H1 (cell line): ENCODE measurements at regions not wholly inside any gene's neighbourhood (a gene's known extent, or its start where the extent isn't known, plus 50 kb on each side); places are given as distances from the start of the nearest gene placed in this dataset.

Source experiments
- CTCF ChIA-PET: fragments of 300-600 bp; sonication (Branson Sonifier 250); formaldehyde crosslinking; loops from one replicate; lab custom pipeline; 2021; ENCODE audit not compliant: partially characterized antibody; lab: Charles Lee
- POLR2A ChIA-PET: fragments of 300-600 bp; sonication (Branson Sonifier 250); formaldehyde crosslinking; loops from one replicate; lab custom pipeline; 2021; ENCODE audit warnings: inconsistent platforms; ENCODE audit not compliant: partially characterized antibody; lab: Charles Lee
- DNase-seq, 2 experiments: peaks; one replicate each; pipeline versions ENCODE4 v3.0.0 to v3.0.0-alpha.2; 2010 to 2022; ENCODE audit warnings: low spot score in 2 of 2, low read depth in 1 of 2, mixed read lengths in 1 of 2
- FAIRE-seq: peaks from 2 replicates; lab custom pipeline; 2011; peaks lifted over from hg19 to GRCh38; lab: Jason Lieb, UNC
- H2AFZ ChIP-seq: 2 replicates; pipeline ENCODE4 v1.8.1; 2012; ENCODE audit warnings: low read length, inconsistent platforms
- H2AK5ac ChIP-seq: 2 replicates; pipeline ENCODE4 v1.6.1; 2013; ENCODE audit warnings: low read depth, low read length
- H2BK120ac ChIP-seq: replicated peaks from 2 replicates; pipeline ENCODE3; 2013; ENCODE audit warnings: low read depth, low read length, inconsistent platforms
- H2BK12ac ChIP-seq: 2 replicates; pipeline ENCODE4 v1.6.1; 2013; ENCODE audit warnings: low read depth, low read length
- H2BK15ac ChIP-seq: 2 replicates; pipeline ENCODE4 v1.6.1; 2013; ENCODE audit warnings: low read length
- H2BK20ac ChIP-seq: 2 replicates; pipeline ENCODE4 v1.6.1; 2013; ENCODE audit warnings: low read length
- H2BK5ac ChIP-seq: 2 replicates; pipeline ENCODE4 v1.6.1; 2013; ENCODE audit warnings: low read depth, low read length
- H3K14ac ChIP-seq: 2 replicates; pipeline ENCODE4 v1.6.1; 2013; ENCODE audit warnings: inconsistent platforms; ENCODE audit not compliant: insufficient read length
- H3K18ac ChIP-seq: 2 replicates; pipeline ENCODE4 v1.6.1; 2013; ENCODE audit warnings: low read length; ENCODE audit errors: extremely low read depth
- H3K23ac ChIP-seq: 2 replicates; pipeline ENCODE4 v1.6.1; 2013; ENCODE audit warnings: inconsistent platforms; ENCODE audit not compliant: insufficient read length
- H3K23me2 ChIP-seq: 2 replicates; pipeline ENCODE4 v1.6.1; 2013; ENCODE audit warnings: low read depth, low read length
- H3K27ac ChIP-seq: 2 replicates; pipeline ENCODE4 v1.6.1; 2011; ENCODE audit warnings: low read depth, low read length, inconsistent platforms
- H3K27me3 ChIP-seq, 4 experiments: replicated peaks in 1 of 4; 1 replicate in 1 of 4; 2 replicates in 3 of 4; pipeline versions ENCODE4 v1.6.1 to v1.8.1; 2011 to 2013; ENCODE audit warnings: low read length in 3 of 4, mild to moderate bottlenecking in 3 of 4, inconsistent platforms in 2 of 4, mixed read lengths in 2 of 4, moderate library complexity in 1 of 4; ENCODE audit not compliant: control insufficient read depth in 3 of 4, insufficient read depth in 3 of 4; ENCODE audit errors: extremely low read depth in 1 of 4
- H3K36me3 ChIP-seq, 4 experiments: 2 replicates each; pipeline versions ENCODE4 v1.6.1 to v1.8.1; 2011 to 2013; ENCODE audit warnings: mild to moderate bottlenecking in 4 of 4, low read length in 3 of 4, moderate library complexity in 2 of 4, control low read depth in 1 of 4, inconsistent platforms in 1 of 4; ENCODE audit not compliant: insufficient read depth in 4 of 4, control insufficient read depth in 2 of 4
- H3K4ac ChIP-seq: replicated peaks from 2 replicates; pipeline ENCODE3; 2013; ENCODE audit warnings: low read length, low read depth, mixed read lengths, inconsistent platforms; ENCODE audit not compliant: insufficient read length
- H3K4me1 ChIP-seq, 4 experiments: replicated peaks in 1 of 4; 1 replicate in 1 of 4; 2 replicates in 3 of 4; pipeline versions ENCODE4 v1.6.1 to v1.8.1; 2011 to 2013; ENCODE audit warnings: low read length in 3 of 4, inconsistent platforms in 2 of 4, mixed read lengths in 1 of 4; ENCODE audit not compliant: insufficient read depth in 4 of 4, control insufficient read depth in 3 of 4
- H3K4me2 ChIP-seq, 2 experiments: 2 replicates each; pipeline versions ENCODE4 v1.6.1 to v1.8.1; 2011 to 2013; ENCODE audit warnings: low read depth in 2 of 2, low read length in 2 of 2, control low read depth in 1 of 2, inconsistent platforms in 1 of 2, mild to moderate bottlenecking in 1 of 2; ENCODE audit not compliant: insufficient read depth in 1 of 2
- H3K4me3 ChIP-seq, 4 experiments: fragments of 200-600, 300-600 bp in 1 of 4; sonication (generic), shearing (Covaris generic), sonication (Bioruptor Twin) in 1 of 4; 2 replicates each; pipeline versions ENCODE4 v1.5.1 to v1.8.1; 2011 to 2016; ENCODE audit warnings: low read length in 4 of 4, low read depth in 3 of 4, control low read depth in 2 of 4, inconsistent platforms in 2 of 4, mild to moderate bottlenecking in 2 of 4, mixed read lengths in 1 of 4, moderate library complexity in 1 of 4; ENCODE audit not compliant: insufficient read depth in 2 of 4; ENCODE audit errors: extremely low read depth in 1 of 4
- H3K56ac ChIP-seq: replicated peaks from 2 replicates; pipeline ENCODE3; 2013; ENCODE audit warnings: low read depth, mild to moderate bottlenecking, mixed read lengths, low read length, inconsistent platforms; ENCODE audit not compliant: insufficient read length
- H3K79me1 ChIP-seq: 2 replicates; pipeline ENCODE4 v1.6.1; 2013; ENCODE audit warnings: low read depth, low read length, control low read depth
- H3K79me2 ChIP-seq, 2 experiments: 2 replicates each; pipeline versions ENCODE4 v1.6.1 to v1.8.1; 2012 to 2013; ENCODE audit warnings: low read length in 2 of 2, mild to moderate bottlenecking in 2 of 2, inconsistent platforms in 1 of 2; ENCODE audit not compliant: insufficient read depth in 2 of 2, control insufficient read depth in 1 of 2
- H3K9ac ChIP-seq, 4 experiments: replicated peaks in 1 of 4; 1 replicate in 1 of 4; 2 replicates in 3 of 4; pipeline versions ENCODE4 v1.6.1 to v1.8.1; 2011 to 2013; ENCODE audit warnings: low read depth in 3 of 4, low read length in 3 of 4, control low read depth in 2 of 4, mild to moderate bottlenecking in 2 of 4, moderate library complexity in 2 of 4, inconsistent platforms in 1 of 4; ENCODE audit errors: extremely low read depth in 1 of 4
- H3K9me3 ChIP-seq, 2 experiments: 2 replicates each; pipeline versions ENCODE4 v1.6.1 to v1.8.1; 2012 to 2013; ENCODE audit warnings: mild to moderate bottlenecking in 2 of 2, moderate library complexity in 2 of 2, control low read depth in 1 of 2, inconsistent platforms in 1 of 2, low read depth in 1 of 2, low read length in 1 of 2, mixed read lengths in 1 of 2; ENCODE audit not compliant: insufficient read depth in 2 of 2
- H4K20me1 ChIP-seq, 2 experiments: replicated peaks in 1 of 2; 2 replicates each; pipeline versions ENCODE3 to v1.8.1; 2011 to 2013; ENCODE audit warnings: inconsistent platforms in 2 of 2, low read length in 2 of 2, mild to moderate bottlenecking in 1 of 2; ENCODE audit not compliant: insufficient read depth in 2 of 2, control insufficient read depth in 1 of 2
- H4K5ac ChIP-seq: 2 replicates; pipeline ENCODE4 v1.6.1; 2013; ENCODE audit warnings: low read length, low read depth, mixed read lengths, inconsistent platforms; ENCODE audit not compliant: insufficient read length
- H4K8ac ChIP-seq: 2 replicates; pipeline ENCODE4 v1.8.0; 2013; ENCODE audit warnings: mild to moderate bottlenecking, moderate library complexity, low read length, inconsistent platforms; ENCODE audit not compliant: insufficient read depth; ENCODE audit errors: extremely low read depth
- H4K91ac ChIP-seq: replicated peaks from 2 replicates; pipeline ENCODE3; 2013; ENCODE audit warnings: low read length, mixed read lengths, inconsistent platforms; ENCODE audit not compliant: insufficient read length
- GTF2F1 ChIP-seq: IDR thresholded peaks from 2 replicates; pipeline ENCODE4 v1.6.1; 2012; ENCODE audit warnings: low read depth, low read length, improper control_type of control experiment, borderline replicate concordance
- HDAC2 ChIP-seq, 2 experiments: fragments of 300-600 bp in 1 of 2; sonication (generic) in 1 of 2; IDR thresholded peaks; 2 replicates each; pipeline ENCODE4 v1.6.1; 2011 to 2012; ENCODE audit warnings: low read depth in 2 of 2, low read length in 2 of 2, mild to moderate bottlenecking in 2 of 2, moderate library complexity in 2 of 2, borderline replicate concordance in 1 of 2, inconsistent platforms in 1 of 2
- KDM1A ChIP-seq: fragments of 200-600, 300-600 bp; sonication (generic); IDR thresholded peaks from 2 replicates; pipeline ENCODE4 v1.7.1; 2016; ENCODE audit warnings: mild to moderate bottlenecking, low read length, borderline replicate concordance
- KDM5A ChIP-seq: fragments of 200-600 bp; IDR thresholded peaks from 2 replicates; pipeline ENCODE4 v1.7.1; 2012; ENCODE audit warnings: mild to moderate bottlenecking, low read length, inconsistent platforms, mixed read lengths
- POLR2A ChIP-seq, 2 experiments: IDR thresholded peaks; 1 replicate in 1 of 2; 2 replicates in 1 of 2; pipeline ENCODE4 v1.6.1; 2011; ENCODE audit warnings: low read depth in 2 of 2, low read length in 2 of 2, mild to moderate bottlenecking in 2 of 2; ENCODE audit errors: control extremely low read depth in 1 of 2
- RBBP5 ChIP-seq: IDR thresholded peaks from 2 replicates; pipeline ENCODE4 v1.7.1; 2012; ENCODE audit warnings: low read depth, mild to moderate bottlenecking, inconsistent platforms, low read length, moderate library complexity, borderline replicate concordance
- RNF2 ChIP-seq: fragments of 200-900, 300-1000 bp; sonication (generic); IDR thresholded peaks from 2 replicates; pipeline ENCODE4 v1.7.1; 2016; ENCODE audit warnings: borderline replicate concordance, low read depth, mild to moderate bottlenecking, antibody characterized with exemption, low read length; ENCODE audit not compliant: poor library complexity, severe bottlenecking; ENCODE audit errors: missing control alignments
- SIX5 ChIP-seq: IDR thresholded peaks from 2 replicates; pipeline ENCODE4 v1.6.1; 2011; ENCODE audit warnings: mild to moderate bottlenecking, low read depth, low read length
- SP1 ChIP-seq: IDR thresholded peaks from 2 replicates; pipeline ENCODE4 v1.6.1; 2011; ENCODE audit warnings: low read depth, low read length
- SRF ChIP-seq: IDR thresholded peaks from 2 replicates; pipeline ENCODE4 v1.6.1; 2011; ENCODE audit warnings: mild to moderate bottlenecking, low read depth, low read length, moderate library complexity
- TAF7 ChIP-seq: optimal IDR thresholded peaks from 2 replicates; pipeline ENCODE3; 2011; ENCODE audit warnings: low read depth, mild to moderate bottlenecking, inconsistent platforms, low read length, moderate library complexity, borderline replicate concordance
- TBP ChIP-seq: IDR thresholded peaks from 2 replicates; pipeline ENCODE4 v1.6.1; 2011; ENCODE audit warnings: low read depth, low read length, improper control_type of control experiment
- TCF12 ChIP-seq: IDR thresholded peaks from 2 replicates; pipeline ENCODE4 v1.6.1; 2011; ENCODE audit warnings: low read depth, mild to moderate bottlenecking, low read length
- WGBS, 2 experiments: shearing (Covaris generic) in 1 of 2; methylation state at CpG; one replicate each; pipeline versions ENCODE4 v1.1.6 to v1.1.7; 2013 to 2015; ENCODE audit warnings: low lambda C conversion rate in 2 of 2, mixed read lengths in 2 of 2, inconsistent platforms in 1 of 2, low coverage in 1 of 2, missing lambda C conversion rate in 1 of 2; ENCODE audit not compliant: insufficient replicate concordance in 2 of 2, insufficient coverage in 1 of 2, insufficient read length in 1 of 2; ENCODE audit errors: extremely low coverage in 1 of 2, missing lambda C conversion rate in 1 of 2; 5-methylcytosine and 5-hydroxymethylcytosine counted together
- TF ChIP-seq, protein P1 (sequence below): IDR thresholded peaks from 2 replicates; pipeline ENCODE4 v1.6.1; 2012; ENCODE audit warnings: inconsistent platforms
- TF ChIP-seq, protein P2 (sequence below): IDR thresholded peaks from 2 replicates; pipeline ENCODE4 v1.6.1; 2011; ENCODE audit warnings: low read depth, mild to moderate bottlenecking, low read length; ENCODE audit not compliant: insufficient read depth

DNA sequence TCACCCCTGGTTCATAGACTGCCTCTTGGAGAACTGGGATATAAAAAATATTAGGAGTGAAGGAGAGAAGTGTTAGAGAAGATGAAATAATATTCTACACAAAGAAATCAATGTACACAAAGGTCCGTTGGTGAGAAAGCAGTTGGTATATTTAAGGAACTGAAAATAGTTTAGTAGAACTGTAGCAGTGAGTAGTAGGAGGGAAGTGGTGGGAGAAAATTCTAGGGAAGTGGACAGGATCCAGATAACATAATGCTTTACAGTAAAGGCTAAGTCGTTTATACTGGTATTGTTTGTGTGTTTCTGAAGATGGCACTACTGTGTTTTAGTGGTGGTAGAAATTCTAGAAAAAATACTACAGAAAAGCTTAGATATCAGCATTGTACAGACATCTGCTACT is 120.8 kb upstream of the CHORDC1 start:
- Histone ChIP-seq H3K56ac (no peak overlapping the region), H3K27ac (no peak overlapping the region), H3K23ac (no peak overlapping the region), H2BK12ac (no peak overlapping the region), H2BK5ac (no peak overlapping the region), H4K8ac (no peak overlapping the region), H3K23me2 (no peaks in the 10 kb centered on the region), H3K14ac (no peak overlapping the region), H3K79me1 (no peaks in the 10 kb centered on the region), H2BK20ac (no peak overlapping the region), H3K9me3 (no peaks in the 10 kb centered on the region), H3K4me2 (no peak overlapping the region), H3K79me2 (no peaks in the 10 kb centered on the region), H2BK120ac (no peak overlapping the region), H4K20me1 (no peaks in the 10 kb centered on the region), H2AK5ac (no peak overlapping the region), H3K27me3 (no peaks in the 10 kb centered on the region), H2BK15ac (no peak overlapping the region), H3K4me3 (no peak overlapping the region), H3K9ac (no peak overlapping the region), H3K4ac (no peak overlapping the region), H3K4me1 (no peaks in the 10 kb centered on the region), H3K18ac (no peak overlapping the region), H2AFZ (no peak overlapping the region), H4K5ac (no peak overlapping the region), H4K91ac (no peak overlapping the region), H3K36me3 (no peaks in the 10 kb centered on the region)
- ChIA-PET POLR2A (no interaction called here), CTCF (interaction anchor here (0.6 kb wide), 1 partner anchor 31 kb away, joined by 3 read pairs; no protein-coding TSS in a partner anchor)
- WGBS, 2 experiments = 89% methylated on average over 2 of the region's 2 CpGs; no CpG with 5 or more reads in 1 of the 2 experiments
- DNase-seq = no peak
- no peak for FAIRE-seq
- no peak for TF ChIP-seq TAF7
- no peak for TF ChIP-seq TBP
- TF ChIP-seq, protein P1, sequence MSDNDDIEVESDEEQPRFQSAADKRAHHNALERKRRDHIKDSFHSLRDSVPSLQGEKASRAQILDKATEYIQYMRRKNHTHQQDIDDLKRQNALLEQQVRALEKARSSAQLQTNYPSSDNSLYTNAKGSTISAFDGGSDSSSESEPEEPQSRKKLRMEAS = no peak
- no peak for TF ChIP-seq RBBP5
- no peak for TF ChIP-seq POLR2A (IDR thresholded peaks at IDR 0.05; ENCODE audit: control extremely low read depth in 1 of 2, low read depth in 2 of 2, low read length in 2 of 2)
- TF ChIP-seq, protein P2, sequence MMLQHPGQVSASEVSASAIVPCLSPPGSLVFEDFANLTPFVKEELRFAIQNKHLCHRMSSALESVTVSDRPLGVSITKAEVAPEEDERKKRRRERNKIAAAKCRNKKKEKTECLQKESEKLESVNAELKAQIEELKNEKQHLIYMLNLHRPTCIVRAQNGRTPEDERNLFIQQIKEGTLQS = no peak
- no peak for TF ChIP-seq TCF12
- no peak for TF ChIP-seq GTF2F1
- no peak for TF ChIP-seq RNF2
- no peak for TF ChIP-seq HDAC2 (IDR thresholded peaks at IDR 0.05; ENCODE audit: borderline replicate concordance in 1 of 2, low read depth in 2 of 2, low read length in 2 of 2)
- TF ChIP-seq KDM5A = no peak
- no peak for TF ChIP-seq SRF
- no peak for TF ChIP-seq SIX5
- no peak for TF ChIP-seq KDM1A
- no peak for TF ChIP-seq SP1
